Mesenchymal stem cell (in vitro differentiated cells and primary cell): ENCODE measurements at regions not wholly inside any gene's neighbourhood (a gene's known extent, or its start where the extent isn't known, plus 50 kb on each side); places are given as distances from the start of the nearest gene placed in this dataset.

Source experiments
- DNase-seq: peaks from one replicate; pipeline ENCODE4 v3.0.0-alpha.2; 2013
- H2AFZ ChIP-seq: one replicate; pipeline ENCODE4 v1.6.1; 2013; ENCODE audit warnings: low read depth, mild to moderate bottlenecking, control low read depth, inconsistent platforms, low read length, moderate library complexity
- H2AK5ac ChIP-seq: 2 replicates; pipeline ENCODE4 v1.6.1; 2013; ENCODE audit warnings: low read length, moderate library complexity, mild to moderate bottlenecking, inconsistent platforms; ENCODE audit not compliant: severe bottlenecking
- H2BK120ac ChIP-seq: one replicate; pipeline ENCODE4 v1.6.1; 2013; ENCODE audit warnings: low read depth, mild to moderate bottlenecking, inconsistent platforms, low read length, moderate library complexity
- H2BK12ac ChIP-seq, 2 experiments: one replicate each; pipeline ENCODE4 v1.6.1; 2013; ENCODE audit warnings: inconsistent platforms in 2 of 2, low read length in 2 of 2, mild to moderate bottlenecking in 2 of 2, moderate library complexity in 2 of 2, control low read depth in 1 of 2
- H2BK15ac ChIP-seq: one replicate; pipeline ENCODE4 v1.6.1; 2013; ENCODE audit warnings: mild to moderate bottlenecking, low read depth, inconsistent platforms; ENCODE audit not compliant: poor library complexity, severe bottlenecking
- H2BK5ac ChIP-seq: 2 replicates; pipeline ENCODE4 v1.6.1; 2013; ENCODE audit warnings: low read depth, mild to moderate bottlenecking, low read length, control low read depth, inconsistent platforms; ENCODE audit not compliant: poor library complexity, severe bottlenecking
- H3K14ac ChIP-seq, 2 experiments: one replicate each; pipeline ENCODE4 v1.6.1; 2013; ENCODE audit warnings: inconsistent platforms in 2 of 2, low read length in 2 of 2, control low read depth in 1 of 2, mild to moderate bottlenecking in 1 of 2, moderate library complexity in 1 of 2
- H3K18ac ChIP-seq, 2 experiments: one replicate each; pipeline ENCODE4 v1.6.1; 2013; ENCODE audit warnings: inconsistent platforms in 2 of 2, low read length in 2 of 2, control low read depth in 1 of 2, low read depth in 1 of 2, mild to moderate bottlenecking in 1 of 2
- H3K23ac ChIP-seq, 2 experiments: one replicate each; pipeline ENCODE4 v1.6.1; 2013; ENCODE audit warnings: inconsistent platforms in 2 of 2, low read length in 2 of 2, mild to moderate bottlenecking in 2 of 2, moderate library complexity in 2 of 2, control low read depth in 1 of 2
- H3K27ac ChIP-seq: 2 replicates; pipeline ENCODE4 v1.5.1; 2013; ENCODE audit warnings: mild to moderate bottlenecking, moderate library complexity, low read length, control low read depth, inconsistent platforms; ENCODE audit not compliant: poor library complexity, severe bottlenecking
- H3K27me3 ChIP-seq, 2 experiments: 2 replicates each; pipeline versions ENCODE4 v1.6.1 to v1.7.0; 2013; ENCODE audit warnings: low read length in 2 of 2, mild to moderate bottlenecking in 2 of 2, moderate library complexity in 2 of 2, control low read depth in 1 of 2, inconsistent platforms in 1 of 2; ENCODE audit not compliant: control insufficient read depth in 1 of 2, insufficient read depth in 1 of 2
- H3K36me3 ChIP-seq, 2 experiments: 2 replicates each; pipeline versions ENCODE4 v1.6.1 to v1.7.0; 2013; ENCODE audit warnings: low read length in 2 of 2, control low read depth in 1 of 2, inconsistent platforms in 1 of 2, low read depth in 1 of 2, mild to moderate bottlenecking in 1 of 2; ENCODE audit not compliant: insufficient read depth in 2 of 2, control insufficient read depth in 1 of 2
- H3K4ac ChIP-seq, 2 experiments: one replicate each; pipeline ENCODE4 v1.6.1; 2013; ENCODE audit warnings: inconsistent platforms in 2 of 2, low read length in 2 of 2, mild to moderate bottlenecking in 2 of 2, moderate library complexity in 2 of 2, control low read depth in 1 of 2, low read depth in 1 of 2
- H3K4me1 ChIP-seq: 2 replicates; pipeline ENCODE4 v1.6.1; 2013; ENCODE audit warnings: low read depth, low read length, control low read depth; ENCODE audit not compliant: control insufficient read depth, insufficient read depth
- H3K4me2 ChIP-seq: 2 replicates; pipeline ENCODE4 v1.6.1; 2013; ENCODE audit warnings: low read length, mild to moderate bottlenecking, inconsistent platforms; ENCODE audit not compliant: poor library complexity, severe bottlenecking
- H3K4me3 ChIP-seq, 2 experiments: 2 replicates each; pipeline versions ENCODE4 v1.5.1 to v1.7.0; 2013; ENCODE audit warnings: low read length in 2 of 2, mild to moderate bottlenecking in 2 of 2, control low read depth in 1 of 2, low read depth in 1 of 2; ENCODE audit not compliant: insufficient read depth in 1 of 2
- H3K79me1 ChIP-seq: replicated peaks from 2 replicates; pipeline ENCODE4 v1.6.1; 2013; ENCODE audit warnings: mild to moderate bottlenecking, control low read depth, low read length, inconsistent platforms; ENCODE audit not compliant: poor library complexity, severe bottlenecking
- H3K9ac ChIP-seq: 2 replicates; pipeline ENCODE4 v1.7.0; 2013; ENCODE audit warnings: mild to moderate bottlenecking, low read length, moderate library complexity
- H3K9me3 ChIP-seq: 2 replicates; pipeline ENCODE4 v1.7.0; 2013; ENCODE audit warnings: mild to moderate bottlenecking, low read length; ENCODE audit not compliant: control insufficient read depth
- H4K8ac ChIP-seq: one replicate; pipeline ENCODE4 v1.6.1; 2013; ENCODE audit warnings: inconsistent platforms, mild to moderate bottlenecking, low read length, moderate library complexity
- H4K91ac ChIP-seq: one replicate; pipeline ENCODE4 v1.6.1; 2013; ENCODE audit warnings: mild to moderate bottlenecking, low read length, inconsistent platforms
- WGBS: methylation state at CpG from one replicate; pipeline ENCODE4 v1.1.7; 2013; ENCODE audit warnings: mixed read lengths; 5-methylcytosine and 5-hydroxymethylcytosine counted together

GRCh38 chr1:102572637-102573036 lies 535.7 kb downstream of the COL11A1 start:
- Histone ChIP-seq H4K91ac (no peak overlapping the region), H2BK120ac (no peak overlapping the region), H3K4me1 (no peaks in the 10 kb centered on the region), H2BK15ac (no peak overlapping the region), H3K18ac (no peak overlapping the region), H2BK12ac (no peak overlapping the region), H2AFZ (no peak overlapping the region), H3K14ac (no peak overlapping the region), H3K36me3 (no peaks in the 10 kb centered on the region), H3K4me3 (no peak overlapping the region), H2BK5ac (no peak overlapping the region), H3K27ac (no peak overlapping the region), H3K9me3 (no peaks in the 10 kb centered on the region), H3K23ac (no peak overlapping the region), H3K4ac (no peak overlapping the region), H4K8ac (no peak overlapping the region), H3K4me2 (no peak overlapping the region), H3K27me3 (no peaks in the 10 kb centered on the region), H3K79me1 (no peaks in the 10 kb centered on the region), H3K9ac (no peak overlapping the region), H2AK5ac (no peak overlapping the region)
- DNase-seq: no peak
- 86% methylated on average over 1 of the region's 1 CpG for WGBS

- Histone ChIP-seq H3K9me3 (no peaks in the 10 kb centered on the region), H2AFZ (no peak overlapping the region), H3K4me2 (no peak overlapping the region), H3K9ac (no peak overlapping the region), H4K8ac (no peak overlapping the region), H3K4me3 (no peak overlapping the region), H2BK5ac (no peak overlapping the region), H3K4ac (no peak overlapping the region), H3K36me3 (no peaks in the 10 kb centered on the region), H3K27ac (no peak overlapping the region), H3K18ac (no peak overlapping the region), H2BK12ac (no peak overlapping the region), H4K91ac (no peak overlapping the region), H3K27me3 (no peaks in the 10 kb centered on the region), H2BK15ac (no peak overlapping the region), H3K79me1 (no peaks in the 10 kb centered on the region), H3K4me1 (no peaks in the 10 kb centered on the region), H3K23ac (no peak overlapping the region), H2BK120ac (no peak overlapping the region), H3K14ac (no peak overlapping the region), H2AK5ac (no peak overlapping the region)
- DNase-seq: no peak
Measured at GRCh38 chr1:102566182-102566581, 542.1 kb downstream of the COL11A1 start.

GRCh38 chr1:102562380-102562779 lies 545.9 kb downstream of the COL11A1 start:
- H3K79me1 ChIP-seq: no peaks in the 10 kb centered on the region
- H2BK5ac ChIP-seq: no peak overlapping the region
- H3K27ac ChIP-seq: no peak overlapping the region
- H3K36me3 ChIP-seq: no peaks in the 10 kb centered on the region
- H3K27me3 ChIP-seq: no peaks in the 10 kb centered on the region
- no peak overlapping the region for H3K4me2 ChIP-seq
- no peak overlapping the region for H2AK5ac ChIP-seq
- H2BK15ac ChIP-seq: no peak overlapping the region
- H3K4me1 ChIP-seq: no peaks in the 10 kb centered on the region
- H3K14ac ChIP-seq: no peak overlapping the region
- no peak for DNase-seq
- no peak overlapping the region for H2AFZ ChIP-seq
- no peak overlapping the region for H2BK120ac ChIP-seq
- H3K4me3 ChIP-seq: no peak overlapping the region
- WGBS: 83% methylated on average over 1 of the region's 1 CpG
- H3K9me3 ChIP-seq: peaks cover 3% of the 10 kb centered on the region
- H4K91ac ChIP-seq: no peak overlapping the region
- H3K4ac ChIP-seq: no peak overlapping the region
- H3K18ac ChIP-seq: no peak overlapping the region
- no peak overlapping the region for H4K8ac ChIP-seq
- no peak overlapping the region for H3K23ac ChIP-seq
- H2BK12ac ChIP-seq: no peak overlapping the region
- no peak overlapping the region for H3K9ac ChIP-seq

GRCh38 chr1:102550729-102551384 lies 554.1 kb upstream of the OLFM3 start:
- Histone ChIP-seq H3K27me3 (no peaks in the 10 kb centered on the region), H2AFZ (no peak overlapping the region), H3K27ac (no peak overlapping the region), H2BK12ac (no peak overlapping the region), H3K9ac (no peak overlapping the region), H3K4me2 (no peak overlapping the region), H2AK5ac (no peak overlapping the region), H3K9me3 (peaks cover 14% of the 10 kb centered on the region), H3K18ac (no peak overlapping the region), H4K91ac (no peak overlapping the region), H3K79me1 (no peaks in the 10 kb centered on the region), H2BK15ac (no peak overlapping the region), H2BK5ac (no peak overlapping the region), H3K4ac (no peak overlapping the region), H3K14ac (no peak overlapping the region), H2BK120ac (no peak overlapping the region), H3K4me3 (no peak overlapping the region), H3K23ac (no peak overlapping the region), H4K8ac (no peak overlapping the region), H3K36me3 (no peaks in the 10 kb centered on the region), H3K4me1 (no peaks in the 10 kb centered on the region)
- peak; percentile 27 for DNase-seq
- WGBS: 88% methylated on average over 2 of the region's 2 CpGs
